VCaP (cell line): ENCODE measurements at regions not wholly inside any gene's neighbourhood (a gene's known extent, or its start where the extent isn't known, plus 50 kb on each side); places are given as distances from the start of the nearest gene placed in this dataset.

Source experiments
- H3K27ac ChIP-seq: fragments of 450-650 bp; 2 replicates; pipeline ENCODE4 v1.5.1; 2017
- TF ChIP-seq, protein P1 (sequence below): fragments of 450-650 bp; conservative IDR thresholded peaks from 2 replicates; pipeline ENCODE4 v1.5.1; 2017; ENCODE audit warnings: mild to moderate bottlenecking, moderate library complexity

GRCh38 chr2:16718576-16719484, 53.2 kb upstream of the CYRIA start:
- H3K27ac ChIP-seq, result no peak overlapping the region
- TF ChIP-seq, protein P1, sequence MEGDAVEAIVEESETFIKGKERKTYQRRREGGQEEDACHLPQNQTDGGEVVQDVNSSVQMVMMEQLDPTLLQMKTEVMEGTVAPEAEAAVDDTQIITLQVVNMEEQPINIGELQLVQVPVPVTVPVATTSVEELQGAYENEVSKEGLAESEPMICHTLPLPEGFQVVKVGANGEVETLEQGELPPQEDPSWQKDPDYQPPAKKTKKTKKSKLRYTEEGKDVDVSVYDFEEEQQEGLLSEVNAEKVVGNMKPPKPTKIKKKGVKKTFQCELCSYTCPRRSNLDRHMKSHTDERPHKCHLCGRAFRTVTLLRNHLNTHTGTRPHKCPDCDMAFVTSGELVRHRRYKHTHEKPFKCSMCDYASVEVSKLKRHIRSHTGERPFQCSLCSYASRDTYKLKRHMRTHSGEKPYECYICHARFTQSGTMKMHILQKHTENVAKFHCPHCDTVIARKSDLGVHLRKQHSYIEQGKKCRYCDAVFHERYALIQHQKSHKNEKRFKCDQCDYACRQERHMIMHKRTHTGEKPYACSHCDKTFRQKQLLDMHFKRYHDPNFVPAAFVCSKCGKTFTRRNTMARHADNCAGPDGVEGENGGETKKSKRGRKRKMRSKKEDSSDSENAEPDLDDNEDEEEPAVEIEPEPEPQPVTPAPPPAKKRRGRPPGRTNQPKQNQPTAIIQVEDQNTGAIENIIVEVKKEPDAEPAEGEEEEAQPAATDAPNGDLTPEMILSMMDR, result no peak

- TF ChIP-seq, protein P1, result no peak
- no peak overlapping the region for H3K27ac ChIP-seq
These were observed 51.8 kb upstream of the CYRIA start for GRCh38 chr2:16717477-16717876.

DNA sequence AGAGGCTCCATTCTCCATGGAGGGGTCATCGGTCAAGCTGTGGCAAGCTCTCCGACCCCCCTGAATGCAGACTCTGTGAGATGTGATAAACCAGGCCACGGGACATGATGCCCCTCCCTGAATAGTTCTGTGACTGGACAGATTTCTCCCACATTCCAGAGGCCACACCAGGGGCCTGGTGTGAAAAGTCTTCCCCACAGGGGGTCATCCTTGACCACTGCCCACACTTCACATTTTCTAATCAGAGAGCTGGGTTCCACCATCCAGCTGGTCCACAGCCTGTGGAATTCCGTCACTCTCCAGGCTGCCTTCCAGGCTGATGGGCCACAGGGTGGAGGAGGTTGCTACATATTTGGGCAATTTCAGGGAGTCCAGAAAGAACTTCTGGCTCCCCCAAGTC, 51.3 kb upstream of the CYRIA start:
- no peak overlapping the region for H3K27ac ChIP-seq
- TF ChIP-seq, protein P1, result no peak

DNA sequence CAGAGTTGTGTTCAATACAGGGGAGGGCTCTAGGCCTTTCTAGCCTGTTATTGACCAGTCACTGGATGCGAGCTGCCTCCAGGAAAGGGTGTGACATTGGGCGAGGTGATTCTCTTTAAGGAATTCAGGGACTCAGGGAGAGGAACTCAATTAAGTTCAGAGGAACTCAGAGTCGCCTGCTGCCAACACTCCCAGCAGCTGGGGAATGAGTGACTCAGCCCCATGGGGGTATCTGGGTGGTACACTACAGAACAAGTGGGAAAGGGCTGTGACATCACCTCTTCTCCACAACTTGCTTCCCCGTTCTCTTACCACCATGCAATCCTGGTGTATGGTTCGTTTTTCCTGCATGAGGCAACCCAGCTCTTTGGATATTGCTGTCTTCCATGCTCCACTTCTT, 50.4 kb upstream of the CYRIA start:
- TF ChIP-seq, protein P1, result no peak

More for the DNA sequence above, 50.4 kb upstream of the CYRIA start:
- H3K27ac ChIP-seq, result no peak overlapping the region
